COLO829 (cell line): ENCODE measurements at regions not wholly inside any gene's neighbourhood (a gene's known extent, or its start where the extent isn't known, plus 50 kb on each side); places are given as distances from the start of the nearest gene placed in this dataset.
A peak's percentile ranks its signal among the peaks of the same experiment; 100 is the strongest.
"Not testable (repeated sequence)": the region's sequence is repeated elsewhere in the genome, so short reads cannot be mapped to it uniquely, and the experiment has no call there.

Experiments used
- DNase-seq: peaks from one replicate; pipeline ENCODE4 v3.0.0; 2012; ENCODE audit warnings: low spot score

DNA sequence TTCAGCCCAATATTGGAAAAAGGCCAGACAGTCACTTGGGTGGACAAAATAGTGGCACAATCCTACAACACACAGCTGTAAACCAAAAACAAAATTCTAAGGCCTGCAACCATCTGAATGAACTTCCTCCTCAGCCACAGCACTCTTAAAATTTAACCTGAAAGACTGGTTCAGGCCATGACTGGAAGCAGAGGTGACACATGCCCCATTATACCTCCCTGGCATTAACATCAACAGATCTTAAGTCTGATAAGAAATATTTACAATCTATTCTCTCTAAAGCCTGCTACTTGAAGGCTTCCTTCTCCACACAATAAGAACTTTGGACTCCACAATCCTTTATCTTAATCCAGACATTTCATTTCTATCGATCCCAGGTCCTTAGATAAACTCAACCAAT lies 192.4 kb upstream of the LRP1B start:
- DNase-seq: no peak

DNA sequence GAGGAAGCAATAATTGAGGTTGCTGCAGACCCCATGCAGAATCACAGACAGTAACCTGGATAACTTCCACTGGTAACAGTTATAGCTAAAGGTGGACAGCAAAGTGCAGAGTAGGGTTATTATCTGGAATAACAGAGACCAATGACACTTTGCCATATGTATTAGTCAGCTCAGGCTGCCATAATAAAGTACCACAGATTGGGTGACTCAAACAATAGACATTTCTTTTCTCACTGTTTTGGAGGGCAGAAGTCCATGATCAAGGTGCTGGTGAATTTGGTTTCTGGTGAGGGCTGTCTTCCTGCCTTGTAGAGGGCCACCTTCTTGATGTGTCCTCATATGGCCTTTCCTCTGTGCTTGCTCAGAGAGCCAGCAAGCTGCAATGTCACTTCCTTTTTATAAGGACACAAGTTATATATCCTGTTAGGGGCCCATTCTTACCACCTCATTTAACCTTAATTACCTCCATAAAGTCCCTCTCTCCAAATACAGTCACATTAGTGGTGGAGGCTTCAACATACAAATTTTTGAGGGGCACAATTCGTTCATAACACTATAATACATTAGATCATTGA lies 191.0 kb upstream of the LRP1B start:
- DNase-seq: no peak

DNA sequence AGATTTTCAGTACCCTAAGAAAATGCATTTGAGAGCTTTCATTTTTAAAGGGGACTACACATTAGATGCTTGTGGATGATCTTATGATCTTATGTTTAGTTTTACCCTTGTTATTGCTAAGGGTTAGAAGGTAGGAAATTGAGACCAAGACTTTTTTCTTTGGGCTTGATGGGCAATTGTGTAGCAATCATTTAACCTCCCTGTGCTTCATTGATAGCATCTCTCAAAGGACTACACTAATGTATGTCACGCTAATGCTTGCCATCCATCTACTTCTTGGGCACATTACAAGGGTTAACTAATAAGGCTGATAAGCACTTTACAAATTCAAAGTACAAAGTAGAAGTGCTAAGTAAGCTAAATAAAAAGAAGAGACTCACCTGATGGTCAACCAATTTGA lies 189.3 kb upstream of the LRP1B start:
- no peak for DNase-seq

DNA sequence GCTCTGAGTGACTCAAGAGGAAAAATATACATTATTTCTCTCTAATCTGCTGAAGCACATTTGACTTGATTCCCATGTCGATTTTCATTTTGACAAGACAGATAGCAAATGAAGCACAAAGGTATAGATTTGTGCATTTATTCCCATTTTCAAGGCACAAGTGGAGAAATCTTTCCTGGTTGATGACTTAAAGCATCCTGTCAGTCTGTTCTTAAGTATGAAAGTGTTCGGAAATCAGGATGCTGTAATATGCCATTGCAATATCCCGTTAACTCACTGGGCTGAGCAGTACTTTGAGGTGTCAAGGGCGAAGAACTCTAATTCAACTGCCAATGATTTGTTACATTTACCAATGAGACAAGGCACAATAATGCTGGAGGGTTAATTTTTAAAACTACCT lies 185.2 kb upstream of the LRP1B start:
- DNase-seq: no peak

DNA sequence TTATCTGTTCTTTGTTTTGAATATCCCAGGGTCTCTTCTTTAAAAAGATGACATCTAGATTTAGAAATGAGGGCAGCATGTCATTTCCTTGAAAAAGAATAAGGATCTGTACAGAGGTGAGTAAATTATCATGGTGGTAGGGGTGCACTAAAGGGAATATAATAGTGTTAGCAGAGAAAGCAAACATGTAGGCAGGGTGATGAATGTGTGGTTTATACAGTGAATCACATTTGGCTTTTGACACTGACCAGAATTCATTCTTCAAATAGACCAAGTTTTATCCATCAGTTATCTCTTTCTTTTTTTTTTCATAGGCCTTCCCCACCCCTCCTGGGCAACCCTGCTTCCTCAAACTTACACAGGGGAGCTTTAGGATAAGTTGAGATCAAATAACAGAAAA lies 184.5 kb upstream of the LRP1B start:
- no peak for DNase-seq

- DNase-seq: no peak
Measured at GRCh38 chr2:142314164-142314563, 183.3 kb upstream of the LRP1B start.

GRCh38 chr2:142310530-142310929 lies 179.7 kb upstream of the LRP1B start:
- no peak for DNase-seq

GRCh38 chr2:142308744-142309143 lies 177.9 kb upstream of the LRP1B start:
- DNase-seq: no peak

- DNase-seq: no peak
Measured at GRCh38 chr2:142307616-142308115, 176.8 kb upstream of the LRP1B start.

DNA sequence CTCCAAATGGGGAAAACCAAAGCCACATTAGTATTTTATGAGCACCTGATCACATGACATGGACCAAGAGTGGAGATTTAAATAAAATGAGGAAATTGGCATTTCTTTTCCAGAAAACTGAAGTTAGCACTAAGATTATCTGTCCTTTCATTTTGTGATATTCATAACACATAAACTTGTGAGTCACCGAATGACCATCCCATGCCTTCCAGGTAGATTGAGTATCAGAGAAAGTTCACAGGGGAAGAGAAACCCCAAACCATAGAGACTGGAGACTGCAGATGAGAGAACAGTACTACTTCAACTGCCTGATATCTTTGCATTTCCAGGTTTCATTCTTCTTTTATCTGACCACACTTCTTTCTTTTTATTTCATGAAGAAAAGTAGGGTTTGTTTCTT lies 176.3 kb upstream of the LRP1B start:
- DNase-seq: no peak

DNA sequence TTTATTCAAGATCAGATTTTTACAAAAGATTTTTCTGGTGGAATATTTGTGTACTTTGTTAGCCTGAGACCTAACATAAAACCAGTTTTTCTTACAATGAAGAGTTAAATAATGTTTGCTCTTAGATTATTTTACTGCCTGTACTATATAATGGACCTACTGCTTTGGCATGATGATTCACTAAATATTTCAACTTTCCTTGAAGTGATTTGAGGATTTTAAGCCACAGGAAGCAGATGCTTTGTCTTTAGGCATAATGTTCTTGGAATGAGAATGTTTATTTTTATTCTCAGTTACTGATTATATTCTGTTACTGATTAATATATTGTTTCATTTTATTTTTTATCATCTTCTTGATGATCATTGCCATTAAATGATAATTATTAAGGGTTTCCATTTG lies 175.3 kb upstream of the LRP1B start:
- DNase-seq: no peak

DNA sequence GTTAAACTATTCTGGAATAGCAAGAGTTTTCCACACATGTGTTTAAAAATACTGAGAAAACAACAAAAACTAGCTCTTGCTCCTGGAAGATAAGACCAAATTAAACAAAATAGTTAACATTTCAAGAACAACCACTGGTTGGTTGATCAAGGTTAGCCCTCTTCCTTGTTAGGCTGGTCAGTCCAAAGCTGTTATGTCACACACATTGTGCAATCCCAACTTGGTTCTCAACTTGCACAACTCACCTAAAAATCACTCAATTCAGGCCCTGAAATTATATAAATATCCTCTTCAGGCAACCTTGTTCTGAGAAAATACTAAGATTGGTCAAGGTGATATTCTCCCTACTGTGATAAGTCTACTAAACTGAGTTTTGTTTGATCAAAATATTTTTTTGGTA lies 169.7 kb upstream of the LRP1B start:
- no peak for DNase-seq

DNA sequence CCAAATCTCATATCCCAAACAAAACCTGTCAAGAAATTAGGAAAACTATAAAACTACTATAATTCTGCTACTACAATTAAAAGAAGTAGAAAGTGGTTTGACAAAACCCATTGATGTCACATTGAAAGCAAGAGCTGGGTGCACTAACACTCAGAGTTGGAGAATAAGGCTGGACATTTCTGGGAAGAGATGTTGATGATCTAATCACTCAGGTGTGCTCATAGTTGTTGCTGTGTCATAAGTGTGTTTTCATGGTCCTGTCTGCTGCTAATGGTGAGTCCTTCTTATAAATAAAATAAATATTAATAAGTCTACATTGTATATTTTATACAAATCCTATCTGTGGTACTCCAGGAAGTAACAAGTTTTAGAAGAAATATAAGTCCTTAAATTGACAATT lies 168.2 kb upstream of the LRP1B start:
- no peak for DNase-seq

GRCh38 chr2:142294225-142294624 lies 163.4 kb upstream of the LRP1B start:
- DNase-seq: no peak

- DNase-seq: no peak
Measured at GRCh38 chr2:142291969-142292368, 161.2 kb upstream of the LRP1B start.

DNA sequence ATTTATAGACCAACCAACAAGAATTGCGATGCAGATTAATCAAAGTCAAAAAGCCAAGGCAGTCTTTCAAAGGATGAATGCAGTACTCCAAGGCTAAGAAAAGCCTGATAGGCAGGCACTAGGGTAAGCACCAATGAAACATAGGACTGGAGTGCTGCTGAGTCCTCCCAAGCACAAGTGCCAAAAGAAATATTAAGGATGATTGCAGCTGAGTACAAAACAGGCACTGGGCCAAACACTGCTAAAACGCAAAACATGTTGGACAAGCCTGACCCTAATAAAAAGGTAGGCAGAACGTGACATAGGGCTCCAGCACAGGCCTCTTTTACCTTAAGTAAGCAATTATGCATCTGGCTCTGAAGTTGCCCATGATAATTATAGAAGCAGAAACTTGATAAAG lies 160.1 kb upstream of the LRP1B start:
- no peak for DNase-seq

DNA sequence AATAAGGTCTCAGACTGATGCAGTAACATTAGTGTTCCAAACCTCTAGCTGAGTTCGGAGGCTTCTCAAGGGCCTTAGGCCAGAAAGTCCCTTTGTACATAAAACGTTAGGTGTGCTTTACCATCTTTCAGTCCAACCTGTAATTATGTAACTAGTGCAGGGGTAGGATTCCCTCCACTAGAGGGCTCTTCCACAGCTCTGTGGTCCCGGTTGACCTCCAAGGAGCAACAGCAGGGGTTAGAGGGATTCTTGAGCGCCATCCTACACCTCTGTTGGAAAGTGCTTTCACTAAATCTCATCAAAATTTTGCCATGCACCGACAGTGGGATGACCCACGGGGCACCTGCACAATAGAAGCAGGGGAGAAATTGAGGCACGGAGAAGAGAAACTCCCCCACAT lies 155.8 kb upstream of the LRP1B start:
- DNase-seq: peak; percentile 23

DNA sequence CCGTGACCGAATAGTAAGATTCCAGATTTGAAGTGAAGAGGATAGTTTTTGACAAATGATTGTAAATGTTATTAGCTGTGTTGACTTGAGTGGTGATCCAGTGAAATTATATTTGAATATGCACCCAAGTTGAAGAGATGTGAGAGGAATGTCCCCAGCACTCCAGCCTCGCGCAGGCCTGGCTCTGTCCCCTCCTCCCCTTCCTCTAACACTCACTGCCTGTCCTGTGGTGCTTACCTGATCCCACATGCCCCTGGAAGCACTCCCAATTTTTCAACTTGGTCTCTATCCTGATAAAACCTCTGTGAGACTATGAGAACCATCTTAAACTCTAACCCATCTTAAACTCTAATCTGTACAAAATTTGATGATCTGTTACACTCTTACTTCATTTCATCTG lies 154.7 kb upstream of the LRP1B start:
- DNase-seq: no peak

DNA sequence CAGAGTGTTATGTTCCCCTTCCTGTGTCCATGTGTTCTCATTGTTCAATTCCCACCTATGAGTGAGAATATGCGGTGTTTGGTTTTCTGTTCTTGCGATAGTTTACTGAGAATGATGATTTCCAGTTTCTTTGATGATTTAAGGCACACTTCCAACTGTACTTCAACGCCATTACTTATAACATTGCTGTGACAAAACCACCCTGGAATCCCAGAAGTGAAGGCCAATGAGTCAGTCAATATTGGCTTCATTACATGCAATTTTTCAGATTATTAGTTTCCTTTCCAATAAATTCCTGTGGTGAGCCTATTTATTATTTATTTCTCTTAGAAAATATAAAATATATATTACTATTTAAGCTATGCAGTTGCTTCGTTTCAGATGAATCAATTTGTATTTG lies 153.5 kb upstream of the LRP1B start:
- not testable (repeated sequence) for DNase-seq

GRCh38 chr2:142280831-142281230 lies 150.0 kb upstream of the LRP1B start:
- DNase-seq: no peak

DNA sequence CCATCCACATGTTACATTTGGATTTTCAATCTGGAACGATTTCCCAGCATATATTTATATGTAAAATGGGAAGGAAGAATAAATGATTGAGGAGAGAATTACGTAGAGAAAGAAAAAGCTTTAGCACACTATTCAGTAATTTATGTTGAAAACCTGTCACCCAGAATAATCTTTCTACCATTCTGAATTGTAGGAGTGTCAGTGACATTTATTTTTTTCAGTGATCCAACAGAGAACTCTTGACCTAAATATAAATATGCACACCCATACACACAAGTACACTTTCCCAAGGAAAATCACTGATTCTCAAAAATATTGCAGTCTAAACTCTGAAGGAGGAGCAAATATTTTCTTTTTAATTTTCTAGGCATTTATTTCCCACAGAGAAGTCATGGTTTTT lies 140.2 kb upstream of the LRP1B start:
- DNase-seq: no peak

GRCh38 chr2:142270291-142270690 lies 139.5 kb upstream of the LRP1B start:
- DNase-seq: no peak

GRCh38 chr2:142259356-142259755 lies 128.5 kb upstream of the LRP1B start:
- DNase-seq: no peak

DNA sequence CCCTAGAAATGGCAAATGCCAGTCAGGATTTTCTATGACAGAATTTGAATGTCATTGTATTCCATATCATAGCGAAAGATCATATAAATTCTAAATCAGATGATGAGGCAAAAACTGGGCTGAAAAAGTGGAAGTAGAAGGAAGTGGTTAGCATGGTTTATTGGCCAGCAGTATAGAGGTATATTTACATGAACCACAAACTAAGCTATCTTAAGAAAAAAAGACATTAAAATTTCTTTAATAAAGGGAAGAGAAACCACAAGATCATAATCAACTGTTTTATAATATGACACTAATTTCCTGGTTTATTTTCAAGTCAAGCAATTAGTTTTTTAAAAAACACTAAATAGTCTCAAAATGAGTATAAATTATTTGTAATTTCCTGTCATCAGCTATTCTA lies 123.2 kb upstream of the LRP1B start:
- DNase-seq: no peak

DNA sequence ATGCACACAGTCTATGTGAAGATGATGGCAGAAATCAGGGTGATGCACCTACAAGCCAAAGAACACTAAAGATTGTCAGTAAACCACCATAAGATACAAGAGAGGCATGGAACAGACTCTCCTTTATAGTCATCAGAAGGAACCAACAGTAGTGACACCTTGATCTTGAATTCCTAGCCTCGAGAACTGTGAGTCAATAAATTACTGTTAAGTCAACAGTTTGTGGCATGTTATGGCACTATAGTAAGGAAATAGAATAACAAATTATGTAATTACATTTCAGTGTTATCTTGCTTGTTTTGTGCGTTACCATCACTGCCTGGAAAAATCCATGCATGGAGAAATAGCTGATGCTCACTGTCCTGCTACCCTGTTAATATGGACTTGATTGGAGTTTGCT lies 110.2 kb upstream of the LRP1B start:
- no peak for DNase-seq
